ENCODE measurements at regions not wholly inside any gene's neighbourhood (a gene's known extent, or its start where the extent isn't known, plus 50 kb on each side); places are given as distances from the start of the nearest gene placed in this dataset.

- H3K4me1 Mint-ChIP-seq (ENCODE audit: low read depth), result peaks cover 22% of the 10 kb centered on the region
- no peaks in the 10 kb centered on the region for H3K27me3 Mint-ChIP-seq (ENCODE audit: low read depth)
- no peak for TF ChIP-seq CTCF (IDR thresholded peaks at IDR 0.05)
- peak overlapping the region; percentile 44 for H3K4me3 Mint-ChIP-seq (ENCODE audit: unreplicated experiment)
- DNase-seq (ENCODE audit: low spot score), result no peak
- H3K9me3 Mint-ChIP-seq (ENCODE audit: low read depth), result no peaks in the 10 kb centered on the region
- H3K36me3 Mint-ChIP-seq (ENCODE audit: low read depth), result no peaks in the 10 kb centered on the region
- peak overlapping the region; percentile 89 for H3K27ac Mint-ChIP-seq (ENCODE audit: unreplicated experiment)
These were observed 90.7 kb upstream of the DCLK2 start for GRCh38 chr4:149987330-149988086.

- H3K4me1 Mint-ChIP-seq (ENCODE audit: low read depth), result peaks cover 22% of the 10 kb centered on the region
- no peaks in the 10 kb centered on the region for H3K36me3 Mint-ChIP-seq (ENCODE audit: low read depth)
- no peak for TF ChIP-seq CTCF (IDR thresholded peaks at IDR 0.05)
- no peaks in the 10 kb centered on the region for H3K27me3 Mint-ChIP-seq (ENCODE audit: low read depth)
- H3K4me3 Mint-ChIP-seq (ENCODE audit: unreplicated experiment), result no peak overlapping the region
- no peaks in the 10 kb centered on the region for H3K9me3 Mint-ChIP-seq (ENCODE audit: low read depth)
- DNase-seq (ENCODE audit: low spot score), result no peak
- no peak overlapping the region for H3K27ac Mint-ChIP-seq (ENCODE audit: unreplicated experiment)
These were observed 90.2 kb upstream of the DCLK2 start for GRCh38 chr4:149988087-149988410.

- no peak for DNase-seq (ENCODE audit: low spot score)
- Mint-ChIP-seq H3K9me3 (ENCODE audit: low read depth) (no peaks in the 10 kb centered on the region), H3K27ac (ENCODE audit: unreplicated experiment) (no peak overlapping the region), H3K27me3 (ENCODE audit: low read depth) (no peaks in the 10 kb centered on the region), H3K36me3 (ENCODE audit: low read depth) (no peaks in the 10 kb centered on the region), H3K4me3 (ENCODE audit: unreplicated experiment) (no peak overlapping the region), H3K4me1 (ENCODE audit: low read depth) (peaks cover 15% of the 10 kb centered on the region)
- TF ChIP-seq CTCF (IDR thresholded peaks at IDR 0.05), result no peak
These were observed 85.2 kb upstream of the DCLK2 start for GRCh38 chr4:149993030-149993429.

- Mint-ChIP-seq H3K27ac (ENCODE audit: unreplicated experiment) (no peak overlapping the region), H3K27me3 (ENCODE audit: low read depth) (no peaks in the 10 kb centered on the region), H3K4me1 (ENCODE audit: low read depth) (peaks cover 24% of the 10 kb centered on the region), H3K4me3 (ENCODE audit: unreplicated experiment) (no peak overlapping the region), H3K36me3 (ENCODE audit: low read depth) (no peaks in the 10 kb centered on the region), H3K9me3 (ENCODE audit: low read depth) (no peaks in the 10 kb centered on the region)
- no peak for DNase-seq (ENCODE audit: low spot score)
- TF ChIP-seq CTCF (IDR thresholded peaks at IDR 0.05), result no peak
These were observed 83.0 kb upstream of the DCLK2 start for GRCh38 chr4:149995134-149995756.

GRCh38 chr4:149997881-149998421 is 80.3 kb upstream of the DCLK2 start:
- DNase-seq (ENCODE audit: low spot score), result no peak
- H3K27ac Mint-ChIP-seq (ENCODE audit: unreplicated experiment), result peak overlapping the region; percentile 30

More at GRCh38 chr4:149997881-149998421, 80.3 kb upstream of the DCLK2 start:
- no peak for TF ChIP-seq CTCF (IDR thresholded peaks at IDR 0.05)
- Mint-ChIP-seq H3K4me1 (ENCODE audit: low read depth) (peaks cover 43% of the 10 kb centered on the region), H3K9me3 (ENCODE audit: low read depth) (no peaks in the 10 kb centered on the region), H3K36me3 (ENCODE audit: low read depth) (no peaks in the 10 kb centered on the region), H3K27me3 (ENCODE audit: low read depth) (no peaks in the 10 kb centered on the region), H3K4me3 (ENCODE audit: unreplicated experiment) (no peak overlapping the region)
